Natural killer cell (primary cell): ENCODE measurements at regions not wholly inside any gene's neighbourhood (a gene's known extent, or its start where the extent isn't known, plus 50 kb on each side); places are given as distances from the start of the nearest gene placed in this dataset.

Experiments
- ATAC-seq, 3 donors: fragments of 150-1000 bp in 2 of 3; fragments of 200-7000 bp in 1 of 3; cut with Tn5 transposase; 1 replicate in 1 of 3; 2 replicates in 2 of 3; pipeline ENCODE4 v1.10.0; 2021; ENCODE audit warnings: mild to moderate bottlenecking in 2 of 3, moderate library complexity in 2 of 3
- DNase-seq, 2 donors: peaks; one replicate each; pipeline versions ENCODE4 v3.0.0 to v3.0.0-alpha.2; 2013 to 2021; ENCODE audit warnings: mixed read lengths in 1 of 2
- H3K27ac ChIP-seq: one replicate; pipeline ENCODE4 v1.5.1; 2013; ENCODE audit warnings: mild to moderate bottlenecking, low read length
- H3K27me3 ChIP-seq: one replicate; pipeline ENCODE4 v1.6.1; 2013; ENCODE audit warnings: low read length; ENCODE audit not compliant: control insufficient read depth, insufficient read depth
- H3K36me3 ChIP-seq: one replicate; pipeline ENCODE4 v1.6.1; 2013; ENCODE audit warnings: low read length; ENCODE audit not compliant: control insufficient read depth, insufficient read depth
- H3K4me1 ChIP-seq: one replicate; pipeline ENCODE4 v1.6.1; 2013; ENCODE audit warnings: low read length; ENCODE audit not compliant: control insufficient read depth, insufficient read depth
- H3K4me3 ChIP-seq: one replicate; pipeline ENCODE4 v1.5.1; 2013; ENCODE audit warnings: low read length
- H3K9me3 ChIP-seq: one replicate; pipeline ENCODE4 v1.6.1; 2013; ENCODE audit warnings: low read length; ENCODE audit not compliant: control insufficient read depth, insufficient read depth
- H3K27ac Mint-ChIP-seq, 2 donors: one replicate each; pipeline ENCODE4 v1.8.0; 2022; ENCODE audit warnings: mild to moderate bottlenecking in 2 of 2, mixed read lengths in 2 of 2, moderate library complexity in 1 of 2
- H3K27me3 Mint-ChIP-seq, 2 donors: one replicate each; pipeline ENCODE4 v1.8.0; 2022; ENCODE audit warnings: low read depth in 2 of 2, mixed read lengths in 2 of 2
- H3K36me3 Mint-ChIP-seq: one replicate; pipeline ENCODE4 v1.8.0; 2022; ENCODE audit warnings: mixed read lengths
- H3K4me1 Mint-ChIP-seq, 2 donors: one replicate each; pipeline ENCODE4 v1.8.0; 2022; ENCODE audit warnings: mixed read lengths in 2 of 2
- H3K4me3 Mint-ChIP-seq: one replicate; pipeline ENCODE4 v1.8.0; 2022; ENCODE audit warnings: mild to moderate bottlenecking, moderate library complexity, mixed read lengths
- H3K9me3 Mint-ChIP-seq, 2 donors: one replicate each; pipeline ENCODE4 v1.8.0; 2022; ENCODE audit warnings: mixed read lengths in 2 of 2
- CTCF ChIP-seq: fragments of 200-600 bp; IDR thresholded peaks from one replicate; pipeline ENCODE4 v1.8.0; 2022; ENCODE audit warnings: antibody characterized with exemption
- WGBS: methylation state at CpG from one replicate; pipeline ENCODE4 v1.1.7; 2013; ENCODE audit warnings: missing lambda C conversion rate; ENCODE audit not compliant: insufficient coverage; 5-methylcytosine and 5-hydroxymethylcytosine counted together
- intact Hi-C: fragments of 100-400 bp; cut with micrococcal nuclease; formaldehyde crosslinking; loops from one replicate; pipeline ENCODE4 v1.14.2; 2022

GRCh38 chr3:17967111-17967510, 224.7 kb upstream of the TBC1D5 start:
- no peak for TF ChIP-seq CTCF
- no peak overlapping the region for H3K4me3 ChIP-seq
- no peaks in the 10 kb centered on the region for H3K27me3 ChIP-seq
- DNase-seq (no peak), ATAC-seq (no peak)
- H3K9me3 Mint-ChIP-seq, result peaks cover 0 to 2% of the 10 kb centered on the region in 2 donors
- H3K27ac ChIP-seq, result no peak overlapping the region
- no peaks in the 10 kb centered on the region for H3K36me3 ChIP-seq
- WGBS, result 89% methylated on average over 5 of the region's 5 CpGs
- H3K36me3 Mint-ChIP-seq, result no peaks in the 10 kb centered on the region
- H3K4me1 Mint-ChIP-seq, result peaks cover 8 to 26% of the 10 kb centered on the region in 2 donors
- no peaks in the 10 kb centered on the region for H3K4me1 ChIP-seq
- H3K4me3 Mint-ChIP-seq, result no peak overlapping the region
- no peaks in the 10 kb centered on the region for H3K9me3 ChIP-seq
- H3K27ac Mint-ChIP-seq, result no peak overlapping the region
- intact Hi-C loops, result no loop called here
- peaks cover 6 to 7% of the 10 kb centered on the region in 2 donors for H3K27me3 Mint-ChIP-seq

GRCh38 chr3:17965331-17965730, 222.9 kb upstream of the TBC1D5 start:
- H3K9me3 ChIP-seq, result no peaks in the 10 kb centered on the region
- no peak for TF ChIP-seq CTCF
- Mint-ChIP-seq H3K4me1 (peaks cover 8 to 18% of the 10 kb centered on the region in 2 donors), H3K27ac (no peak overlapping the region), H3K36me3 (no peaks in the 10 kb centered on the region), H3K4me3 (no peak overlapping the region), H3K27me3 (peaks cover 6 to 7% of the 10 kb centered on the region in 2 donors), H3K9me3 (peaks cover 0 to 2% of the 10 kb centered on the region in 2 donors)
- no peak overlapping the region for H3K4me3 ChIP-seq
- no peaks in the 10 kb centered on the region for H3K4me1 ChIP-seq
- no peak overlapping the region for H3K27ac ChIP-seq
- H3K27me3 ChIP-seq, result no peaks in the 10 kb centered on the region
- H3K36me3 ChIP-seq, result no peaks in the 10 kb centered on the region
- 91% methylated on average over 1 of the region's 1 CpG for WGBS
- DNase-seq (no peak), ATAC-seq (no peak)
- intact Hi-C loops, result no loop called here

- peaks cover 6 to 7% of the 10 kb centered on the region in 2 donors for H3K27me3 Mint-ChIP-seq
- peak; percentile 66 to 95 (median 75) for ATAC-seq
- no peak for DNase-seq
- WGBS, result no CpG with 5 or more reads among the region's 1 CpG
- H3K36me3 ChIP-seq, result no peaks in the 10 kb centered on the region
- H3K4me1 Mint-ChIP-seq, result peaks cover 8 to 18% of the 10 kb centered on the region in 2 donors
- no peaks in the 10 kb centered on the region for H3K4me1 ChIP-seq
- no peak overlapping the region for H3K4me3 ChIP-seq
- no peaks in the 10 kb centered on the region for H3K27me3 ChIP-seq
- no peak for TF ChIP-seq CTCF
- peak overlapping the region; percentile 59 for H3K4me3 Mint-ChIP-seq
- no peak overlapping the region for H3K27ac ChIP-seq
- H3K27ac Mint-ChIP-seq, result peak overlapping the region; percentile 74 to 77
- peaks cover 0 to 2% of the 10 kb centered on the region in 2 donors for H3K9me3 Mint-ChIP-seq
- H3K9me3 ChIP-seq, result no peaks in the 10 kb centered on the region
- no peaks in the 10 kb centered on the region for H3K36me3 Mint-ChIP-seq
- intact Hi-C loops, result no loop called here
Observed at GRCh38 chr3:17964108-17964507, 221.7 kb upstream of the TBC1D5 start.

- intact Hi-C loops, result no loop called here
- no peaks in the 10 kb centered on the region for H3K9me3 Mint-ChIP-seq
- Histone ChIP-seq H3K4me1 (no peaks in the 10 kb centered on the region), H3K27ac (no peak overlapping the region), H3K9me3 (no peaks in the 10 kb centered on the region), H3K27me3 (no peaks in the 10 kb centered on the region), H3K4me3 (no peak overlapping the region), H3K36me3 (no peaks in the 10 kb centered on the region)
- TF ChIP-seq CTCF, result no peak
- H3K4me1 Mint-ChIP-seq, result no peaks in the 10 kb centered on the region
- peaks cover 7 to 9% of the 10 kb centered on the region in 2 donors for H3K27me3 Mint-ChIP-seq
- DNase-seq (no peak), ATAC-seq (no peak)
- no peak overlapping the region for H3K4me3 Mint-ChIP-seq
- H3K27ac Mint-ChIP-seq, result no peak overlapping the region
- H3K36me3 Mint-ChIP-seq, result no peaks in the 10 kb centered on the region
Observed at GRCh38 chr3:17955411-17955810, 213.0 kb upstream of the TBC1D5 start.
